Hepatocyte (in vitro differentiated cells): ENCODE measurements at regions not wholly inside any gene's neighbourhood (a gene's known extent, or its start where the extent isn't known, plus 50 kb on each side); places are given as distances from the start of the nearest gene placed in this dataset.

Experiments used
- EZH2phosphoT487 ChIP-seq: fragments of 200-600 bp; sonication (generic); IDR thresholded peaks from one replicate; pipeline ENCODE4 v1.6.1; 2018; ENCODE audit warnings: antibody characterized with exemption, mild to moderate bottlenecking, low read depth, moderate library complexity; ENCODE audit not compliant: unreplicated experiment, severe bottlenecking
- TF ChIP-seq, protein P1 (sequence below): fragments of 200-600 bp; sonication (generic); IDR thresholded peaks from 2 replicates; pipeline ENCODE4 v1.5.1; 2016; ENCODE audit warnings: antibody characterized with exemption, mild to moderate bottlenecking; ENCODE audit not compliant: poor library complexity

GRCh38 chr2:225236769-225237323 lies 162.7 kb upstream of the NYAP2 start:
- no peak for TF ChIP-seq EZH2phosphoT487
- TF ChIP-seq, protein P1, sequence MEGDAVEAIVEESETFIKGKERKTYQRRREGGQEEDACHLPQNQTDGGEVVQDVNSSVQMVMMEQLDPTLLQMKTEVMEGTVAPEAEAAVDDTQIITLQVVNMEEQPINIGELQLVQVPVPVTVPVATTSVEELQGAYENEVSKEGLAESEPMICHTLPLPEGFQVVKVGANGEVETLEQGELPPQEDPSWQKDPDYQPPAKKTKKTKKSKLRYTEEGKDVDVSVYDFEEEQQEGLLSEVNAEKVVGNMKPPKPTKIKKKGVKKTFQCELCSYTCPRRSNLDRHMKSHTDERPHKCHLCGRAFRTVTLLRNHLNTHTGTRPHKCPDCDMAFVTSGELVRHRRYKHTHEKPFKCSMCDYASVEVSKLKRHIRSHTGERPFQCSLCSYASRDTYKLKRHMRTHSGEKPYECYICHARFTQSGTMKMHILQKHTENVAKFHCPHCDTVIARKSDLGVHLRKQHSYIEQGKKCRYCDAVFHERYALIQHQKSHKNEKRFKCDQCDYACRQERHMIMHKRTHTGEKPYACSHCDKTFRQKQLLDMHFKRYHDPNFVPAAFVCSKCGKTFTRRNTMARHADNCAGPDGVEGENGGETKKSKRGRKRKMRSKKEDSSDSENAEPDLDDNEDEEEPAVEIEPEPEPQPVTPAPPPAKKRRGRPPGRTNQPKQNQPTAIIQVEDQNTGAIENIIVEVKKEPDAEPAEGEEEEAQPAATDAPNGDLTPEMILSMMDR: no peak
